H54 (cell line): ENCODE measurements at regions not wholly inside any gene's neighbourhood (a gene's known extent, or its start where the extent isn't known, plus 50 kb on each side); places are given as distances from the start of the nearest gene placed in this dataset.

Experiments
- DNase-seq: peaks from one replicate; pipeline ENCODE4 v3.0.0; 2011; ENCODE audit warnings: low spot score, mixed read lengths; ENCODE audit not compliant: insufficient read length
- FAIRE-seq: peaks from 3 replicates; lab custom pipeline; 2011; peaks lifted over from hg19 to GRCh38; lab: Jason Lieb, UNC
- POLR2A ChIP-seq: IDR thresholded peaks from 2 replicates; pipeline ENCODE4 v1.6.1; 2011; ENCODE audit warnings: low read depth, mild to moderate bottlenecking, low read length

DNA sequence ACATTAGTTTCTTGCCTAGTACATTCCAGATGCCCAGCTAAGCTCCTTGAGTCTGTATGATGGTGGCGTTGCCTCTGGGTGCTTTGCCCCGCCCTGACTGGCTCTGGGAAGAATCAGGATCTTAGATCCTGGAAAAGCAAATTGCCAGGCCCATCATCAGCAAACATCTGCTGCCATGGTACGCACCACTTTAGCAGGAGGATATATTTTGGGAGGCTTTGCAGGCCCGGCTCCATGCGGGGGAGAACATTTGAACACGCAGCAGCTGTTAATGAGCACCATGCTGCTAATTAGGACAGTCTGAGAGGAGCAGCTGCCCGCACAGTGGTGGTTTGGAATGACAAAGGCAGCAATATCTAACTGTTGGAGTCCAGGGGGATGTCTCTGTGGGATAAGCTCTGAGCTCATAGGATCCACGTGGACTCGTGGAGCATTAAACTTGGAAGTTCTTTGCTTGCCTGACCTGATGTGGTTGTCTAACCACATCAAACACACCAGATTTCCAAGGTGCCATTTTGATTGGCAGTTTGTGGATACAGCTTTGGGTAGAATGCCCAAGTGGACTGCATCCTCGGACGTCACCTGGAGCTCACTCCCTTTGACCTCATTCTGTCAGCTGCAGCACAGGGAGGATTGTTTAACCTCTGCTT, 217.0 kb upstream of the ZBED5 start:
- TF ChIP-seq POLR2A = no peak
- no peak for FAIRE-seq
- DNase-seq = no peak

GRCh38 chr11:11073996-11074395, 216.1 kb upstream of the ZBED5 start:
- no peak for TF ChIP-seq POLR2A
- FAIRE-seq (no peak), DNase-seq (no peak)

GRCh38 chr11:11072067-11072466, 214.2 kb upstream of the ZBED5 start:
- TF ChIP-seq POLR2A = no peak
- DNase-seq = no peak
- FAIRE-seq = no peak

DNA sequence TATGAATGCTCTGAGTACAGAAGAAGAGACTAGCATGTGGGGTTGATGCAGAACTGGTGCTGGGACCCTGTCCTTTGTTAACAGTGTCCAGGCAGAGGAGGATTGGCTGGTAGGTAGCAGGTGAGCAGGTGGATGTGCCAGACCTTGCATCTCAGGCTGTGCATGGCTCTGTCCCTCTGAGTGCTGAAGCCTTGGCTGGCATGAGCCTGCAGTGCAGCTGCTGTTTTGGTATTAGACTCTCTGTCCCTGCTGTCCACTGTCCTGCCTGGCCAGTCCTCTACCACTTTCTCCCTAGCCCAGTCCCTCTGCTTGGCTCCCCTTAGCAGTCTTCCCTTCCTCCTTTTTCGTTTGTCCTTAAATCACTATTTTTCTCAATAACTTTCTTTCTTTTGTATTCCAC, 213.6 kb upstream of the ZBED5 start:
- DNase-seq = no peak
- FAIRE-seq = no peak
- no peak for TF ChIP-seq POLR2A

DNA sequence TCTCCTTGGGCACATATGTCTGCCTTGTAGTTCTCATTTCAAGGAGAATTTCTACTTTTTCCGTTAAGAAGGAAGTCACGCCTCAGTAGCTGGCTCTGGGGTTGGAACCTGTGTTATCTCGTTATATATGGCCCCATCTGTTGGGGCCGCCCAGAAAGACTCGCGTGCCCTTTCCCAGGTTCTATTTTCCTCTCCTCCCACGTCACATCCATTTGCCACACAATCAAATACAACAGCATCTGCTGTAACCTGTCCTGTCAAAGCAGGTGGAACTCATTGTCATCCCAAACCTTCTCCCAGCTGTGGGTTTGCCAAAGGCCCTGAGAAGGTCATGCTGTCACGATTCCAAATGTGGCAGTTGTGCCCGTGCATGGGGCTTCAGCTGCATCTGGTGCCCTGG, 213.1 kb upstream of the ZBED5 start:
- TF ChIP-seq POLR2A = no peak
- FAIRE-seq (no peak), DNase-seq (no peak)

GRCh38 chr11:11069841-11070835, 212.3 kb upstream of the ZBED5 start:
- FAIRE-seq = no peak
- TF ChIP-seq POLR2A = no peak
- no peak for DNase-seq

GRCh38 chr11:11068113-11068512, 210.3 kb upstream of the ZBED5 start:
- no peak for FAIRE-seq
- no peak for TF ChIP-seq POLR2A
- DNase-seq = no peak

DNA sequence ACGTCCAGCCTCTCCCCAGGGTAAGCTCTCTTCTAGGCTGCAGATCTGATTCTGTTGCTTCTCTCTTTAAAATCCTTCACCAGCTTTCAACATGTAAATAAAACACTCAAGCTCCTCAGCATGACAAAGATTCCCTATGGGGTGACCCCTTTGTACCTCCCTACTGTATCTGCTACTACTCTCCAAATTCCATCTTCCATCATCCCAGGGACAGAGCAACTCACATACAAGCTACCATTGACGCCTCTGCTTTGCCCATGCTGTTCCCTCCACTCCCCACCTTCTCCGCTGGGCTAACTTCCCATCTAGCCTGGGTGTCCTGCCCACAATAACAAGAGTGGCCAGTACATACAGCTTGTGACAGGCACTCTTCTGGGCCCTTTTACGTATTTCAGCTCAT, 207.5 kb upstream of the ZBED5 start:
- DNase-seq (no peak), FAIRE-seq (no peak)

GRCh38 chr11:11057472-11057854, 199.6 kb upstream of the ZBED5 start:
- TF ChIP-seq POLR2A = no peak
- DNase-seq (no peak), FAIRE-seq (no peak)

More for the DNA sequence above, 207.5 kb upstream of the ZBED5 start:
- no peak for TF ChIP-seq POLR2A

- FAIRE-seq = no peak
- TF ChIP-seq POLR2A = no peak
These were observed 199.1 kb upstream of the ZBED5 start for GRCh38 chr11:11056749-11057471.

GRCh38 chr11:11056316-11056715, 198.5 kb upstream of the ZBED5 start:
- no peak for TF ChIP-seq POLR2A
- FAIRE-seq (no peak), DNase-seq (no peak)

More at GRCh38 chr11:11056749-11057471, 199.1 kb upstream of the ZBED5 start:
- no peak for DNase-seq

DNA sequence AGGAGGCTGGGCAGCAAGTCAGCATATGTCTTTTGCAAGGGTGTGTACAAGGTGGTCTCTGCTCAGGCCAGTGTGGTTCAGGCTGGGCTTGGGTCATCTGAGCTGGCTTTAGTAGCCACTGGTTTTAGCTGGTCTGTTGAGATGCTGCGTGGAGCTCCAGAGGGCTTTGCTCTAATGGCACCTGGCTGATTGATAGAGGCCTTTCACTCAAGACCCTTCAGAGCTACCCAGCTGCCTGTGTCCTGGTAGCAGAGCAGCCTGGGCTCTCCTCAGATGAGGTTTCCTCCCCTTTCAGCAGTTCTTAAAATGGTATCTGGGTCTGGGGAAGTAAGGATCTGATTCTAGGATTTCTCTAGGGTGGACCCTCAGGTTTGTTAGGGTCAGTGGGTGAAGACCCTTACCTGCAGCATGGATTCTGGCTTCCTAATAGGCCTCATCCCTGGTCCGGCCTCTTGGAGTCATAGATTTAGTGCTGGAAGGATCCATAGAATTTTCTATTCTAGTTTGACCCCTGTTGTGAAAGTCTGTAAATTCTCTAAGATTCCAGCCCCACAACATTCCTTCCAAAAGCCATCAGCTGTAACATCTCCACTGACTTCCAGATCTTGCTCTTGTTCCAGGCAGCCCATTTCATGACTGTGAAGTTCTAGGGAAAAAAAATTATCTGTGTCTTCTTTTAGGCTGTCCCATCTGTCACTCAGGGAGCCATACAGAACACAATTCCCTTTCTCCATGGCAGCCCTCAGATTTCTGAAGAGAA, 190.2 kb upstream of the ZBED5 start:
- DNase-seq = no peak
- FAIRE-seq = no peak
- TF ChIP-seq POLR2A = no peak

DNA sequence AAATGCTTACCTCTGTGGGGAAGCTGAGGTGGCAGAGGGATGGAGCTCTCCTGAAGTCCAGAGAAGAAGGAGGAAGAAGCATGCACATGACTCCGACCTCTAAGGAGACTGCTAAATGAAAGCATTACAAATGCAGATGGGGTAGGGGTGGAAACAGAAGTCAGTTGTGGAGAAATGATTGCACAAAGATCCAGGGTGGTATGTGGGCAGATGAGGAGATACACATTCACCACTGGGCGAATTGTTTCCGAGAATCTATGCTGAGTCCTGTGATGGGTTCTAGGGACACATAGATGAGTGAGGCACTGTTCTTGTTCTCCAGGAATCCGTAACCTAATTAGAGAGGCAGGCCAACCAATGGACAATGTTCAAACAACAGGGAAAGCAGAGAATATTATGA, 188.9 kb upstream of the ZBED5 start:
- no peak for TF ChIP-seq POLR2A
- no peak for FAIRE-seq
- no peak for DNase-seq
